ENCODE measurements at regions not wholly inside any gene's neighbourhood (a gene's known extent, or its start where the extent isn't known, plus 50 kb on each side); places are given as distances from the start of the nearest gene placed in this dataset.

DNA sequence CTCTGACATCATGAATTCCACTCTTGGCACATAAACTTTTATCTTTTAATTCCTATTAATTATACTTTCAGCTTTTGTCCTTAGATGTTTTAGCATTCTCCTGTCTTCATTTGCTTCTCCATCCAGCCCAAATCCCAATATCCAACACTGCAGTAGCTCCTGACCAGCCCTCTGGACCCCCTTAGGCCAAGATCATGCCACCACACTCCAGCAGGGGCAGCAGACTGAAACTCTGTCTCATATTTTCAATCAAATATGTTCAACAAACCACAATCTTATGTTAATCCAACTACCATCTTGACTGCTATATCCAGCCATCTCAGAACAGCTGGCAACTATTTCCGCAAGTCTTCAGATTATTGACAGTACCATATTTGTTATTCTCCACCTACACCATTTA is 315.8 kb upstream of the ROBO2 start:
- DNase-seq = no peak

DNA sequence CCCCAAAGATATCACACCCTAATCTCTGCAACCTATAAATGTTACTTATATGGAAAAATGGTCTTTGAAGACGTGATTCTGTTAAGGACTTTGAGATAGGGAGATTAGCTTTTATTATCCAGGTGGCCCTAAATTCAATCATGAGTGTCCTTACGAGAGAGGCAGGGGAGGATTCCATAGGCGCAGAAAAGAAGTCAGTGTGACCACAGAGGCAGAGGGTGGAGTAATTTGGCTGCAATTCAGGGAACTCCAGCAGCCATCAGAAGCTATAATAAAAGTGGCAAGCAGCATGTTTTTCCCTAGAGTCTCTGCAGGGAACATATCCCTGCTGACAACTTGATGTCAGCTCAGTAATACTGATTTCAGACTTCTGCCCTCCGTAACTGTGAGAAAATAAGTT is 315.2 kb upstream of the ROBO2 start:
- DNase-seq = no peak

DNA sequence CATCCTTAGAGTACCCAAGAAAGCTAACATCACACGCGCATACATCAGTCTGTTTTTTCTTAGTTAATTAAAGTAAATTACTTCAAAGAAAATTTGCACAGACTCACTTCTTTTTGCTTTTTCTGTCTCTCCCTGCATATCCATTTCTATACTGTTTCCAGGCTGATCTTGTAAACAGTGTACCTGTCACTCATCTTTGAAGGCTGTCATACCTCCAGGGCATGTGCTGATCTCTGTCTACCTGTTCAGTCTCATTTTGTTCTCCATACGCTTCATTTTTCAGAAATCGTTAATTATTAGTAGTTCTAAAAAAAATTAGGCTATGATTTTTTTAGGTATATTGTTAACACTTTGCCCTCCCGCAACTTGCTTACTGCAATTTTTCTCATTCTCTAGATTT is 313.9 kb upstream of the ROBO2 start:
- no peak for DNase-seq

DNA sequence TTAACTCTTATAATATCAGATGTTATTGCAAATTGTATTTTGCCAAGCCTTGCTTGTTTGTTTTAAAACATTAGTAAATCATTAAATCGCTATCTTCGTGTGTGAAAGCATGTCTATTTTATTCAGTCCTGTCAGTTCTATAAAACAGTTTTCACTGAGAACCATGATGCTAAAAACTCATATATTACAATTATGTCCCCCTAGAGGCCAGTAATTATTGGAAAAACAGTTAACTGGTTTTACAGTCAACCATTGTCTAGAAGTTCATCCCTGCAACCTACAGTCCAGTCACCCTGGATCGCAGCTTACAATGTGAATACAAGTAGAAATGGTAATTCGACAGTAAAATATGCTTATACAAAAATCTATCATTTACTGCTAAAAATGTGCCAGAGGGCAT is 311.5 kb upstream of the ROBO2 start:
- no peak for DNase-seq

DNA sequence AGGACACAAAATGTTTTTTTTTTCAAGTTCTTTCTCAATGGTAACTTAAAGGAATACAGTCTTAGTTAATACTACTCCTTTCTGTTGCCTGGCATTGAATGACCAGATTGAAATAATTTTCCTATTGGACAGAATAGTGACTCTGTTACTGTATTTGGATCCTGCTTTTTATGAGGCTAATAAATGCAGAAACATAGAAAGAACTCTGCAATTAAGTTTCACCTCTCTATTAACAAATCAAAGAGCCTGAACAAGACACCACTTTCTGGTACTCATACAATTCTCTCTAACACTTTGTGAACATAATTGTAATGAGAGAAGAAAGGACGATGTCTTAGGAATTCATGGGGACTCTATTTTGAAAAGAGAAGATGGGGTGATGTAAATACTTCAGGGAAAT is 308.4 kb upstream of the ROBO2 start:
- no peak for DNase-seq

DNA sequence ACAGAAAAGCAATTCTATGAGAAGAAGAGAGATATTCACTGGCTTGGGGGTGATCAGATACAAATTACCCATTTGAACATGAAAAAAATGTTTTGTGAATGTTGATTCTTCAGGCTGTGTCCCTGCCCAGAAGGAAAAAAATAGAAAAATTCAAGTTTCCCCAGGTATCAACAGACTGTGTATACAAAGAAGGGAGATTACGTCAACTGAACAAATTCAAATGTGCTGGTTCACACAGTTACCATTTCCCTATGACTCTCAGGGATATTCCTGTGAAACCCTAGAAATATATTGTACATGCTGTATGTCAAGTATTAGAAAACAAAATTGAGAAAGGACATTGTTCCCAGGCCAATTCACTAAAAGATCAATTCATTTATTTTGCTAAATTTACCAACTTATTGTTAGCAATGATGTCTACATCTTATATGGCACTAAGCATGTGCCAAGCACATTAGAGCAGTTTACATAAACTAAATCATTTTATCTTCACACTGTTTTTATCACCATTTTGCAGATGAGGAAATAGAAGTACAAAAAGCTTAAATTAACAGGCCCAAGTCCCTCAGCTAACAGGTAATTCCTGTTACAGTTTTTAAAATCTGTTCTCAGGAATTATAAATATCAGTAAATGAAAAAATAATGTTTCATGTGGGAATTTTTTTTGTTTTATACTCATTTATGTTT is 306.7 kb upstream of the ROBO2 start:
- no peak for DNase-seq

DNA sequence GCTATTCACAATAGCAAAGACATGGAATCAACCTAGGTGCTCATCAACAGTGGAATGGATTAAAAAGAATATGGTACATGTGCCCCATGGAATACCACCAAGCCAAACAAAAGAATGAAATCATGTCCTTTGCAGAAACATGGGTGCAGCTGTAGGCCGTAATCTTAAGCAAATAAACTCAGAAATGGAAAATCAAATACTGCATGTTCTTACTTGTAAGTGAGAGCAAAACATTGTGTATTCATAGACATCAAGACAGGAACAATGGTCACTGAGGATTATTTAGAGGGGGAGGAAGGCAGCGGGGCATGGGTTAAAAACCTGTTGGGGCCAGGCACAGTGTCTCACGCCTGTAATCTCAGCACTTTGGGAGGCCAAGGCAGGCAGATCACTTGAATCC is 304.7 kb upstream of the ROBO2 start:
- DNase-seq = no peak

DNA sequence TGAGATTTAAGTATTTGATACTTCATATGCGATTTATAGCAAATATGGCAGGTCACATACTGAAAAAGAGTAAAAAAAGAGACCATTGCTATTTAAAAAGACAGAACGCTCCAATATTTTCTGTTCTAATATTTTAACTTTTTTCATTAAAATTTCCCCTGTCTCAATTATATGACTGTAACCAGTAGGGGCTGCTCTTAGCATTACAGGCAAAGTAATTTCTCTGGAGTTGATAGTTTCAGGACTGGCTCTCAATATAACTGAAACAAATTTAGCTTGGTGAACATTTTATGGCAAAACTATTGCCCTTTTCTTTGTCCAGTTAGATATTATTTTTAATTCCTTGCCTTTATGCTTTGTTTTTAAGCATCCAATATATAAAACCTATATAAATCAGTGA is 286.3 kb upstream of the ROBO2 start:
- no peak for DNase-seq

DNA sequence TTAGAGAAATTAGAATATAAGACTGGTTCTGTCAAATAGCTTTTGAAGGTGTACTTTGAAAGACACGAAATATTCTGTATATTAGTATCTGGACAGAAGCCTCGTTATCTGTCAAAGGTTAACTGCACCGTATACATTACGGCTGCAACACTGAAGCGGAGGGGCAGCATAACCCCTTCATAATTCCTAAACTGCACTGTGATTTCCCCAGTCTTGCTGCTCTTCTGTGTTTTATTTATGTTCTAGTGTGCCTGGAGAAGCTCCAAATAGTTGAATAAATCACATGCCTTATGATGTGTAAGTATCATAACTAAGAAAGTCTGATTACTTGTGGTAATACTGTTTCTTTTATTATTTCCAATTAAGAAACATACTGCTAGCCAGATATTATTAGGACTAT is 285.7 kb upstream of the ROBO2 start:
- DNase-seq = no peak

DNA sequence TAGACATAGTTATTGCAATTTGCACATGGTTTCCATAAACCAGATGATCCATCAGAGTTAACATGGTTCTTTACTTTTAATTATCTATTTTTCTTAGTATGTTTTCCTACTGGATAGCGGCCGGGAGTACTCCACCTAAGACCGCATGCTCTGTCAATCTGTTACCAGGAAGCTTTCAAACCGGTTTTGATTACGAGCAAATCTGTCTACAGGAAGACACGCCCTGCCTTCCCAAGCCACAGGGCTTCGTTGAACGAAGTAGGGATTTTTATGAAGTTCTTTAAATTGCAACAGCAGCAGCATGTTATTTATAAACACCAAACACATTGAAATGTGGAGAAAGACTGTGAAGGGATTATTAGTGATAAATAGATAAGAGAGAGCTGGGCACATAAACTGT is 283.3 kb upstream of the ROBO2 start:
- no peak for DNase-seq

DNA sequence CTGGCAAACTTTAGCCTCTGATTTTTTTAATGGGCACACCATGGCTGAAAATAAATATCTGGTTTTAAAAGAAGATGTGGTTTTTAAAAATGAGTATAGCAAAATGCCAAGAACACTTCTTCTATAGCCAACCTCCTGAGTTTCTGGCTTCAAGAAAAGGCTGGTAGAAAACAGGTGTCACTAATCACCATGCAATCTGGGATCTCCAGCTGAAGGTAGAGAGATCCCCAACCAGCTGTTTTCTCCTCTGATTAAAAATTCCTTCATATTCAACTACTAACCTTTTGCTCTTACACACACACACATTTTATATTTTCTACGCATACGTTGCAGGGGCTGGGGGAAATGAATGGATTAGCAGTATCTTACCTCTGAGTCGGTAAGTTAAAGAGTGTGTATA is 279.6 kb upstream of the ROBO2 start:
- no peak for DNase-seq

DNA sequence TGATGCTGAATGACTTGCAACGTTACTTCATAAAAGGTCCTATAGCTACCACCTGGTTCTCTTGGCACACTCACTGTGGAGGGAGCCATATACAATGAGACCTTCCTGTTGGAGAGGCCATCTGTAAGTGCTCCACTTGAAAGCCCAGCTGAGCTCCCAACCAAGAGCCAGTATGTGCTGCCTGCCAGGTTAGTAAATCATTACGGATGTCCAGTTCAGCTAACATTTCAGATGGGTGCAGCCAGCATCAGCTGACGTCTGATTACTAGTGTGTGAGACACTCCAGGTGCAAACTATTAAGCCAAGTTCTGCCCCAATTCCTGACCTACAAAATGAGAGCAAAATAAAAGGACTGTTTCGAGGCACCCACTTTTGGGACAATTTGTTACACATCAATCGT is 274.4 kb upstream of the ROBO2 start:
- DNase-seq = peak; percentile 26

DNA sequence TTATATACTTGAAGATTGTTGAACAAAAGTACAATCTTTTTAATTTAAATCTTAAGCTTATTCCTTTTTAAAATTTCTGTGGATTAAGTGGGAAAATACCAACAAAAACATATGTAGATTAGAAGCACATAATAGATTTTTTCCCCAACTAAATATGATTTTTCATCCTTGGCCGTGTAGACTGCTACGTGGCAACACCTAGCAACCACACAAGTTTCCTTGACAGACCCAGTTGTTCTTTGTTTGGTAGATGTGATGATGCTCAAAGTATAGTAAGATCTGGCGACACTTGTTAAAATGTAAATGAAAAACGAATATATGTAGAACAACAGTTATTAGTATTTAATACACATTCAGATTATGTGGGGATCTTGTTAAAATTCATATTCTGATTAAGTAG is 271.0 kb upstream of the ROBO2 start:
- no peak for DNase-seq

DNA sequence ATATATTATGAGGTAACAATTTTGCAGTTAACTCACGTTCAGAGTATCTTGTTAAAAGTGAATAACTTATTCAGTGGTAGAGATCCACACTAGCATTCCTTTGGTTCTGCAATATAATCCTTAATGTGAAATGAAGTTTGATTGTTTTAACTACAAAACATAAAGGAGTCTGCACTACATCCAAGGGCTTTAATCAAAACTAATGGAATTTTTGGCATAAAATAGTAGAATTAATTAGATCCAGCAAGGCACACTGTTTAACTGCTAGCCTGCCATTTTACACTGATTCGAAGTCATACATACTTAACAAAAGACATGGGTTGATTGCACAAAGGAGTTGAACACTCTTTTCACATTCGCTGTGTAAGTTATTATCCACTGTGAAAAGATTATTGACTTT is 263.0 kb upstream of the ROBO2 start:
- DNase-seq = no peak

DNA sequence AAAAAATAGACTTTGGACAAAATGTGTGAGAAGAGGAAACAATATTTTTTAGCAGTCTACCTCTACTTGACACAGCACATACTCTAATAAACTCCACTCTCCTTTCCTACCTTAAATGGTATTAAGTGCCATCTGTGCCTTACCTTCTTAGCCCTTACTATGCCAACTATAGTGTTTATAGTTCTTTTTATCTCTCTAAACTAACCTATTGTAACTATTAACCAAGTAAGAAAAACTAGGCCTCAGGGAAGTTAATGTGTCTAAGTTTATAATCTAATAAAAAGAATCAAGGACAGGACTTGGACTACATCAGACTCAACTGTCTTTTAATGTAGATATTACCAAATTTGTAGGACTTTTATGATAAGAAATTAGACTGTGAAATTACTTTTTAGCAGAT is 251.7 kb upstream of the ROBO2 start:
- no peak for DNase-seq

DNA sequence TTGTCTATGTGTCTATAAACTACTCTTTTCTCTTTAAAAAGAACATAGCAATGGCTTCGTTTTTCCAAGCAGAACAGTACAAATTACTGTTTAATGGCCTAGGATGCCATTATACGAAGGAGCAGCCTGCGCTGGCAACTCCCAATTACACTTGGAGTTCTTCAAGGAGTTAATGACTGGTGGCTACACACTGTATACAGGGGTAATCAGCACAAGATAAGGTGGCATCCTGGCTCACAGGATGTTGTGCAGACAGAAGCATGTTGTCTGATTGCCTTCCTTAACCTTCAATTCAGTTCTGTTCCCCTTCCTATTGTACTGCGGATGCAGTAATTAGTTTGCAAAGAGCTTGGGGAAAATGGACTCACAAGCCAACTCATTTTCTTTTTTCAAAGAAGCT is 250.7 kb upstream of the ROBO2 start:
- DNase-seq = no peak

DNA sequence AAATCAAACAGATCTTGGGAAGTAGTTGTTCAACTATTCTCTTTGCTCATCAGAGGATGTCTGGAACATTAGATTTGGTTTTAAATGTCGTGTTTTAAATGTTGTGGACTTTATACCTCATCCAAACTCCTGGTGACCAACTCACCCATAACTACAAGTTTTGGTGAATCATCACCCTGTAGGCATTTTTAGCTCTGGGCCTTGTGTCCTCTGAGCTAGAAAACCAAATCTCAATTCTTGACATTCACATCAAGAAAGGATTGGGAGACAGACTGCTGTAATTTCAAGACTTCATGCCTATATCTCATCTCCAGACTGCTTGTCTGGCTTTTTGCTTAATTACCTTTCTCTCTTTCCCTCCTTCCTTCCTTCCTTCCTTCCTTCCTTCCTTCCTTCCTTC is 228.5 kb upstream of the ROBO2 start:
- DNase-seq = no peak

DNA sequence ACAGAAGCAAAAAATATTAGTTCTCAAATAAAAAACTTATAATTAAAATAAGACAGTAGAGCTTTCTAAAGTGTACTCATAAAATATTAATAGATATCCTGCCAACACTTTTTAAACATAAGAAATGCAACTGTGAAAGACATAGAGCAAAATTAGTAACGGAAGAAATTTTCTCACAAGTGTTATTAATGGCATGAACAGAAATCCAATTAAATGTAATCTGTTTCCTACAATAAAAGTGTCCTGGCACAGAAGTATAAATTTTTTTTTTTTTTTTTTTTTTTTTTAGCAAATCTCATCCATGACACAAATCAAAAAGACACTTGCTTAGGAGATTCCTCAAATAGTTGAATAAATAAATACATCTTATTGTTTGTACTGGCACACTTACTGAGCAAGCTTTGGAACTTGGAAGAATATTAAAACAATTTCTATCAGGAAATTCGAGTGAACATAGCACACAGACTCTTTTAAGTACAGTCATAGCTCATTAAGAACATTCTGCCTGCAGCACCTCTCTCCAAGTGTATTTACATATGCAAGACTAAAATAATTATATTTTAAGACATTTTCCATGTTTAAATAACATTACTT is 227.2 kb upstream of the ROBO2 start:
- no peak for DNase-seq

DNA sequence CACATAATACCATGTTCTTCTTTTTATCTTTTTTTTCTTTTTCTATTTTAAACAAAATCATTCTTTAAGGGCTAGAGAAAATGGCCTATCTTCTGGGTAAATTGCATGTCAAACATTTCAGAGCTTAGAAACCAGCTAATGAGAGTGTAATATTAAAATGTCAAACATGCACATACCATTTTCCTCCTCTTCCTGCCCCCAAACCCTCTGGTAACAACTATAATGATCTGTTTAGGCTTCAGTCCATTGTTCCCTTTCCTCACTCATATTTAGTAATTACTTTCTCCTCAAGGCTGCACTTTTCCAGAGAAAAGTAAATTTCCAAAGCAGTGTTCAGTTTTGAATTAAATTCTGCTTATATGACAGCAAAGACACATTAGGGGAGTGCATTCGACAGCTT is 224.3 kb upstream of the ROBO2 start:
- no peak for DNase-seq

DNA sequence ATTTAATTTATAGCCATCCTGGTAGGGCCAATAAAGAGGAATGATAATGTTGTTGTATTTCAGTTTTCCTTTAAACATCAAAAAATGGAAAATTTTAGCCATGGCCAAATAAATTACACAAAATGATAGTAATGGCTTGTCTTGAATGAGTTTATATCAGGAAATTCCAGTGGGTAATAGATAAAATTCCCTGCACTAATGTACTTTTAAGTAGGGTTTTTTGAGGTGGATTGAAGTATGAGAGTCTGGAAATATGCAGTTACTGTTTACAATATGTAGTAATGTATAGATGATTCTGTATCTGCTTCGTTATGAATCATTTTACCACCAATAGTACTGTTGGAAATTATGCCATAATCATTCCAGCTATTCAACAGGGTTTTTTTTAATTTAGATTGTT is 219.4 kb upstream of the ROBO2 start:
- no peak for DNase-seq

DNA sequence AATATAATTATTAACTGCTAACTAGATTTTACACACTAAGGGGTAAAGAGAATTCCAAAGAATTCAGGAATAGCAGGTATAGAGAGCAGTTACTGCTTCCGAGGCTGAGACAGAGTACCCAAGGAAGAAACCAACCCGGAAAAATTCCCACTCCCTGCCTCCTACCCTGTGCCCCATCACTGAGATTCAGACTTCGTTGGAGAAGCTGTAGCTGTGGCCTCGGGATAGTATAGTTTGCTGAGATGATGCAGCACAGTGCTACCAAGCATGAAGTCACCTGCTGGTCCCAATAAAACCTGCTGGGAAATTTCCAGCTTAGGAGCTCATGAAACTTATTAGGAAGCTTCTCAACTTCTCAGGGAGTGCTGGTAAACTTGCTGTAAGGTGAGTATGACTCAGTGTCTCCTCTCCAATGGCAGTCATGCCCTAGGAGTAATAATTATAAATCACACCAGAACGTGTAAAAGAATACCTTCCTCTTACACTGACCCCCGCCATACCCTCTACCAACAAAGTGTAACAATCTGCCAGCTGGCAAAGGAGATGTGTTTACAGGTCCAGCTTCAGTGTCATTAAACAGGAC is 215.2 kb upstream of the ROBO2 start:
- DNase-seq = no peak

DNA sequence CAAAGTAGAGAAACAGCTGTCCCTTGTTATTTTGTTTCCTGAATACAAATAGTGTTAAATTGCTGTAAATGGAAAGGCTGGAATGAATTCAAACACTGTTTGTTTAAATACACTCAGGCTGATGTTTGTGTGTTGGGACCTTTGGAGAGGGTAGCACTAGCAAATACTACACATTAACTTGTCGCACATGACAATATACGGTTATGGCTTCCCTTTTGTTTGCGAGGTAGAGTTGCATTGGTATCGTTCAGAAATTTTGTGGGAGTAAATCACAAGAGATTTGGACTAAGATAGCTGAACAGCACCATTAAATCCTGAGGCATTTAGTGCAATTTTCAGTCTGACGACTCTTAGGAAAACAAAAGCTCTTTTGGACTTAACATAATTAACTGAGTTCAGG is 213.0 kb upstream of the ROBO2 start:
- DNase-seq = peak; percentile 62

DNA sequence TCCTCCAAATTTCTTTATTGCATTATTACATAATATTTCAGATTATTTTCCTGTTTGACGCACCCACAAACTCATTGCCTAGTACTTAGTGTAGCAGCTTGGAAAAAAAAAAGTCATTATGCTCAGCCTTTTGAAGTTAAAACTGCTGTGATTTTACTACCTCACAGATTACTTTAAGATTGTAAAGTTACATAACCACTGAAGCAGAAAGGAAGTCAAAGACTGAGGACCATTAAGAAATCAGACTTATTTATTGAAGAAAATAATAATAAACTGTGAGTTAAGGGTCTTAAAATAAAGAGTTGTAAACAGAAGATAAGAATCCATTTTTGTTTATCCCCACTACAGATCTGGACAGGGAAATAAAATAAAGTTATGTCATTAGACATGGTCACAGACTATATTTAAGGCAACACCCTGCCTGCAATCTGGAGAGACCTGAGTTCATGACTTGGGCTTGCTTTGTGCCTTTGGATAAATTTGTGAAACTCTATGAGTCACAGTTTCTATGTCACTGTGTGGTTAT is 212.1 kb upstream of the ROBO2 start:
- no peak for DNase-seq

DNA sequence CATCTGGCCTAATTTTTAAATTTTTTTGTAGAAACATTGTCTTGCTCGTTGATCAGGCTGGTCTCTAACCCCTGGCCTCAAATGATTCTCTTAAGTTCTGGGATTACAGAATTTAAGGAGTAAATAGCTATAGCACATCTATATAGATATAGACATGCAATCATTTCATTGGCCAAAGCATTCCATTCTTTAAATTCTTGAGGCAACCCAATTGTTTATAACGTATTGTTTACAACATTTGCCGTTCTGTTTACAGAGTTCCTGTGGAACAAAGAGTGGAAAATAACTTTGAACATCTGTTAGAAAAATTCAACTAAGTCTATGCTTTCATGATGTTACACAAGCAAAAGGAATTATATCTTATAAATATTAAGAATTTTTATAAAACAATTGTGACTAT is 205.2 kb upstream of the ROBO2 start:
- DNase-seq = no peak

DNA sequence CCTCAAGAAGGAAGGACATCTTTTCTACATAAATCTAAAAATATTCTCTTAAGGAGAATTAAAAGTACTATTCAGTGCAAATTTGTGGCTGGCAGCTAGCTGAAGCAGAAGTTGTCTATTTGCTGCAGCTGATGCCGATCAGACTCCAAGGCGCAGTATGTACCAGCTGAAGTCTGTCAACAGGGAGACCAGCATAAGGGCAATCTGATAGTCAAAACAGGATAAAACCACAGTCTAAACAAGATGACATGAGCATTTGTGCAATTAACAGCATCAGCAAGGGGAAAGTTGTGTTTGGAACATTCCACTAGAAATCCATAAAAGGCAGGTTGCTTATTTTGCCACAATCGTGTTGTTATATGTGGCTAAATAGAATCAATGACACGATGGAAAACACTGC is 198.2 kb upstream of the ROBO2 start:
- no peak for DNase-seq

Measured in NCI-H2081 treated with DMSO at 0.1 percent for 48 hours (cell line).